ENCODE measurements at regions not wholly inside any gene's neighbourhood (a gene's known extent, or its start where the extent isn't known, plus 50 kb on each side); places are given as distances from the start of the nearest gene placed in this dataset.

DNA sequence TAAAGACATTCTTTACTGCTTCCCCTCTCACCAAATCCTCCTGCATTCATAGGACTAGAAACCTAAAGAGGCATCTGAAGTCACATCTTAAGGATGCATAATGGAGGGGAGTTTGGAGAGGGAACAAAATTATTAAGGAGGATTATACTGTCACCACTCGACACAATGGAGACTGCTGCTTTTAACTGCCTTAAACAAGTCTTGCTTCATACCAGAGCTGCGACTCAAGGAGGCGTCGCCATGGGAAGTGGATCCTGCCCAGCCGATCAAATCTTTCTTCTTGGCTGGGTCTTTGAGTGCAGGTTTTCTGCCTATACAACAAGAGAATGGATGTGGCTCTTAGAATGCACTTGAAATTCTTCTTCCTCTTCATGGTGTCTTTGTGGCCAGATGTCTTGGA is 66.7 kb upstream of the FOXE1 start:
- no peak overlapping the region for H2BK15ac ChIP-seq (ENCODE audit: low read length)
- H3K79me1 ChIP-seq (ENCODE audit: low read depth, low read length), result no peaks in the 10 kb centered on the region
- H4K8ac ChIP-seq (ENCODE audit: low read depth, low read length), result no peak overlapping the region
- no peaks in the 10 kb centered on the region for H3K4me1 ChIP-seq (ENCODE audit: control insufficient read depth in 2 of 2, insufficient read depth in 1 of 2, low read depth in 1 of 2, low read length in 2 of 2)
- no peak overlapping the region for H3K9ac ChIP-seq (ENCODE audit: low read depth, low read length, poor library complexity)
- no peak overlapping the region for H2AK5ac ChIP-seq (ENCODE audit: low read depth, low read length)
- H3K14ac ChIP-seq (ENCODE audit: low read length), result no peak overlapping the region
- no peak overlapping the region for H4K91ac ChIP-seq (ENCODE audit: low read depth, low read length, poor library complexity)
- H3K4me2 ChIP-seq (ENCODE audit: insufficient read depth, low read length, poor library complexity, severe bottlenecking), result no peak overlapping the region
- no peaks in the 10 kb centered on the region for H3K36me3 ChIP-seq (replicated peaks in 1 of 2; ENCODE audit: control insufficient read depth in 2 of 2, insufficient read depth in 2 of 2, low read length in 2 of 2)
- H3K18ac ChIP-seq (ENCODE audit: low read length), result no peak overlapping the region
- H2AFZ ChIP-seq (ENCODE audit: low read length), result peak overlapping the region; percentile 54
- no CpG with 5 or more reads among the region's 5 CpGs for WGBS, 2 donors (ENCODE audit: extremely low coverage in 2 of 2, insufficient read length in 2 of 2, insufficient replicate concordance in 1 of 2)
- H2BK120ac ChIP-seq (ENCODE audit: low read depth, low read length), result no peak overlapping the region
- no peak overlapping the region for H2BK12ac ChIP-seq (ENCODE audit: low read length)
- H3K27me3 ChIP-seq (ENCODE audit: control insufficient read depth in 3 of 3, insufficient read depth in 3 of 3, low read depth in 1 of 3, low read length in 3 of 3), result peaks cover 0 to 12% (median 2%) of the 10 kb centered on the region in 3 experiments
- no peak overlapping the region for H2BK5ac ChIP-seq (ENCODE audit: low read length)
- no peak overlapping the region for H3K4me3 ChIP-seq (ENCODE audit: low read length in 2 of 2)
- H3K9me3 ChIP-seq (replicated peaks in 1 of 2; ENCODE audit: control insufficient read depth in 2 of 2, insufficient read depth in 1 of 2, low read depth in 1 of 2, low read length in 2 of 2), result no peaks in the 10 kb centered on the region
- no peak overlapping the region for H3K27ac ChIP-seq (replicated peaks; ENCODE audit: low read length)
- H3K4ac ChIP-seq (ENCODE audit: low read length), result no peak overlapping the region
- DNase-seq (ENCODE audit: low spot score), result no peak
- H3K23ac ChIP-seq (ENCODE audit: low read depth, low read length, poor library complexity), result no peak overlapping the region

DNA sequence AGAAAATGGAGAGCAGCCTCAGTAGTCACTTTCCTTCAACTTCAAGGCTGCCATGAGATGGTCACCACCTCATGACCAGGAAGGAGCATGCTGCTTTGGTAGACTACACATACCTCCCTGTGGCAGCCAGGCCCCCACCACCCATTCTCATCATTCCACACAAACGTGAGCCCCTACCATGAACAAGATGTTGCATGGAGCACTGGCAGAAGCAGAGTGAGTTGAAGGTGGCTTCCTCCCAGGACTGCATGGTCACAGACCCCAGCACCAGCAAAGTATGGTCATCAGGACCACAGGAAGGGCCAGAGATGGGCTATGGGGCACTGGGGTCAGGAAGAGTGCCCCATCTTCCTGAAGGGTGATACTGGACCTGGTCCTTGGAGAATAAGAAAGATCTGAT is 65.5 kb upstream of the FOXE1 start:
- H2BK12ac ChIP-seq (ENCODE audit: low read length), result no peak overlapping the region
- no peak overlapping the region for H3K4me2 ChIP-seq (ENCODE audit: insufficient read depth, low read length, poor library complexity, severe bottlenecking)
- no peaks in the 10 kb centered on the region for H3K79me1 ChIP-seq (ENCODE audit: low read depth, low read length)
- peaks cover 0 to 12% (median 2%) of the 10 kb centered on the region in 3 experiments for H3K27me3 ChIP-seq (ENCODE audit: control insufficient read depth in 3 of 3, insufficient read depth in 3 of 3, low read depth in 1 of 3, low read length in 3 of 3)
- peak overlapping the region; percentile 19 for H4K91ac ChIP-seq (ENCODE audit: low read depth, low read length, poor library complexity)
- no peak overlapping the region for H3K18ac ChIP-seq (ENCODE audit: low read length)
- no peak overlapping the region for H3K9ac ChIP-seq (ENCODE audit: low read depth, low read length, poor library complexity)
- no peak overlapping the region for H3K23ac ChIP-seq (ENCODE audit: low read depth, low read length, poor library complexity)
- no peak overlapping the region for H2AFZ ChIP-seq (ENCODE audit: low read length)
- H3K4me3 ChIP-seq (ENCODE audit: low read length in 2 of 2), result no peak overlapping the region
- no peak overlapping the region for H2BK120ac ChIP-seq (ENCODE audit: low read depth, low read length)
- no peak overlapping the region for H2AK5ac ChIP-seq (ENCODE audit: low read depth, low read length)
- no peaks in the 10 kb centered on the region for H3K9me3 ChIP-seq (replicated peaks in 1 of 2; ENCODE audit: control insufficient read depth in 2 of 2, insufficient read depth in 1 of 2, low read depth in 1 of 2, low read length in 2 of 2)
- no peaks in the 10 kb centered on the region for H3K4me1 ChIP-seq (ENCODE audit: control insufficient read depth in 2 of 2, insufficient read depth in 1 of 2, low read depth in 1 of 2, low read length in 2 of 2)
- H3K4ac ChIP-seq (ENCODE audit: low read length), result no peak overlapping the region
- H3K14ac ChIP-seq (ENCODE audit: low read length), result no peak overlapping the region
- no peak overlapping the region for H2BK15ac ChIP-seq (ENCODE audit: low read length)
- WGBS, 2 donors (ENCODE audit: extremely low coverage in 2 of 2, insufficient read length in 2 of 2, insufficient replicate concordance in 1 of 2), result no CpG with 5 or more reads among the region's 1 CpG
- no peaks in the 10 kb centered on the region for H3K36me3 ChIP-seq (replicated peaks in 1 of 2; ENCODE audit: control insufficient read depth in 2 of 2, insufficient read depth in 2 of 2, low read length in 2 of 2)
- H4K8ac ChIP-seq (ENCODE audit: low read depth, low read length), result no peak overlapping the region
- DNase-seq (ENCODE audit: low spot score), result no peak
- no peak overlapping the region for H2BK5ac ChIP-seq (ENCODE audit: low read length)
- no peak overlapping the region for H3K27ac ChIP-seq (replicated peaks; ENCODE audit: low read length)

DNA sequence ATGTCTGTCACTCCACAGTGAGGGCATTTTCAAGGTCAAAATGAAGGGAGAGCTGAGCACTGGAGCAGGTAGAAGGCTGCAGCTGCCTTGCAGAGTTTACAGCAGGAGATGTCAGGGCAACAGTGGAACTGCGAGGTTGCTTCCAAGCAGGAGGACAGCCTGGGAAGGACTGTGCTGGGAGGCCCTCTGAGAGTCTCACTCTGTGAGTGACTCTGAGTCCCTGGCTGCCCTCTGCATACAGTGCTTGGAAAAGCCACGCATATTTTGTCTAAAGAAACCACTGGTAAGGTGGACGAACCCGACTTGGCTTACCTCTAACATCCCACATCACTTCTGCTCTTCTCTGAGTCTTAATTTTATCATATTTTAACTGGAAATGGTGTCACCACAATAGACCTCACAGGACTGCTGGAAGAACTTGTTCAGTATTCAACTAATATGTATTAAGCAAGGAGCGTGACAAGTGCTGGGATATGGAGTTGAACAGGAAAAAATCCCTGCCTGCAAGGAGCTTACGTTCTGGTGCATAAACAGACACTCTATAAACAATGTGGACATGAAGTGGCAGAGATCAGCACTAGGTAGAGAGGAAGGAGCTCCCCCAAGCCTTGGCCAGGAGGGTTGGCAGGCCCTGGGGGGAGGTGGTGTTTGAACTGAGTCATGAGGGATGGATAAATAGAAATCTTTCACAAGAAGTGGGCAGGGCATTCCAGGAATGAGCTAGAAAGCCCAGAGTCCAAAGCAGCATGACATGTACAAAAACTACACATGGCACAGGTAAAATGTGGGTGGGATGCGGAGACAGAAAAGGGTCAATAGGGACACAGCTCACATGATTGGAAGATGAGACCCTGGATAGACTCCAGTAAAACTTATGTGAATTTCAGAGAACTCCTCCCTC is 64.0 kb upstream of the FOXE1 start:
- H4K91ac ChIP-seq (ENCODE audit: low read depth, low read length, poor library complexity), result no peak overlapping the region
- no peak overlapping the region for H2BK12ac ChIP-seq (ENCODE audit: low read length)
- no peak overlapping the region for H3K4me3 ChIP-seq (ENCODE audit: low read length in 2 of 2)
- H3K14ac ChIP-seq (ENCODE audit: low read length), result no peak overlapping the region
- no peaks in the 10 kb centered on the region for H3K79me1 ChIP-seq (ENCODE audit: low read depth, low read length)
- no peak overlapping the region for H3K23ac ChIP-seq (ENCODE audit: low read depth, low read length, poor library complexity)
- H2BK120ac ChIP-seq (ENCODE audit: low read depth, low read length), result no peak overlapping the region
- no peak overlapping the region for H2BK5ac ChIP-seq (ENCODE audit: low read length)
- no peak overlapping the region for H3K4ac ChIP-seq (ENCODE audit: low read length)
- H3K9me3 ChIP-seq (replicated peaks in 1 of 2; ENCODE audit: control insufficient read depth in 2 of 2, insufficient read depth in 1 of 2, low read depth in 1 of 2, low read length in 2 of 2), result no peaks in the 10 kb centered on the region
- H4K8ac ChIP-seq (ENCODE audit: low read depth, low read length), result no peak overlapping the region
- H3K4me2 ChIP-seq (ENCODE audit: insufficient read depth, low read length, poor library complexity, severe bottlenecking), result no peak overlapping the region
- H3K27me3 ChIP-seq (ENCODE audit: control insufficient read depth in 3 of 3, insufficient read depth in 3 of 3, low read depth in 1 of 3, low read length in 3 of 3), result peaks cover 0 to 12% (median 0%) of the 10 kb centered on the region in 3 experiments
- no peak overlapping the region for H2BK15ac ChIP-seq (ENCODE audit: low read length)
- WGBS, 2 donors (ENCODE audit: extremely low coverage in 2 of 2, insufficient read length in 2 of 2, insufficient replicate concordance in 1 of 2), result no CpG with 5 or more reads among the region's 7 CpGs
- no peaks in the 10 kb centered on the region for H3K4me1 ChIP-seq (ENCODE audit: control insufficient read depth in 2 of 2, insufficient read depth in 1 of 2, low read depth in 1 of 2, low read length in 2 of 2)
- H2AFZ ChIP-seq (ENCODE audit: low read length), result no peak overlapping the region
- no peak overlapping the region for H3K9ac ChIP-seq (ENCODE audit: low read depth, low read length, poor library complexity)
- peak overlapping the region; percentile 15 for H3K18ac ChIP-seq (ENCODE audit: low read length)
- no peaks in the 10 kb centered on the region for H3K36me3 ChIP-seq (replicated peaks in 1 of 2; ENCODE audit: control insufficient read depth in 2 of 2, insufficient read depth in 2 of 2, low read length in 2 of 2)
- DNase-seq (ENCODE audit: low spot score), result no peak
- H2AK5ac ChIP-seq (ENCODE audit: low read depth, low read length), result no peak overlapping the region
- no peak overlapping the region for H3K27ac ChIP-seq (replicated peaks; ENCODE audit: low read length)

DNA sequence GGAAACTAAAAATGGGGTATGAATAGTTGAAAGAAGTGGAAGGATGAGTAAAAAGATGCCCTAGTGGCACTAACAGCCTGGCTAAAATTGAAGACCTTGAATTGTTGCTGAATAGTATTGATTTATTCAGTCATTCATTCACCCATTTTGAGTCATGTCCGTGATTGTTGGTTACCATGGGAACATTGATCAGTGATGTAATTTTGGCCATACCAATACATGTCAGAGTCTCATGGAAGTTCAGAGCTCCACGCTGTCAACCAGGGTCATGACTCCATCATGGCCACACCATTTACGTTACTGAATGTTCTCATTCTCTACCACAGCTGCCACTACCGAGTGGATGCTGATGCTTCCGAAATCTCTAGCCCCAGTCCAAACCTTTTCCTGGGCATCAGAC is 62.5 kb upstream of the FOXE1 start:
- H3K9ac ChIP-seq (ENCODE audit: low read depth, low read length, poor library complexity), result no peak overlapping the region
- no peak overlapping the region for H3K4me2 ChIP-seq (ENCODE audit: insufficient read depth, low read length, poor library complexity, severe bottlenecking)
- no peak overlapping the region for H2AFZ ChIP-seq (ENCODE audit: low read length)
- no peak overlapping the region for H4K8ac ChIP-seq (ENCODE audit: low read depth, low read length)
- no peak overlapping the region for H3K27ac ChIP-seq (replicated peaks; ENCODE audit: low read length)
- H4K91ac ChIP-seq (ENCODE audit: low read depth, low read length, poor library complexity), result no peak overlapping the region
- H3K4ac ChIP-seq (ENCODE audit: low read length), result no peak overlapping the region
- H2BK120ac ChIP-seq (ENCODE audit: low read depth, low read length), result no peak overlapping the region
- H3K4me3 ChIP-seq (ENCODE audit: low read length in 2 of 2), result no peak overlapping the region
- no peak for DNase-seq (ENCODE audit: low spot score)
- no peak overlapping the region for H2BK5ac ChIP-seq (ENCODE audit: low read length)
- H3K23ac ChIP-seq (ENCODE audit: low read depth, low read length, poor library complexity), result no peak overlapping the region
- H3K27me3 ChIP-seq (ENCODE audit: control insufficient read depth in 3 of 3, insufficient read depth in 3 of 3, low read depth in 1 of 3, low read length in 3 of 3), result peaks cover 0 to 12% (median 0%) of the 10 kb centered on the region in 3 experiments
- peaks cover 0 to 2% of the 10 kb centered on the region in 2 donors for H3K9me3 ChIP-seq (replicated peaks in 1 of 2; ENCODE audit: control insufficient read depth in 2 of 2, insufficient read depth in 1 of 2, low read depth in 1 of 2, low read length in 2 of 2)
- H2BK12ac ChIP-seq (ENCODE audit: low read length), result no peak overlapping the region
- H3K4me1 ChIP-seq (ENCODE audit: control insufficient read depth in 2 of 2, insufficient read depth in 1 of 2, low read depth in 1 of 2, low read length in 2 of 2), result no peaks in the 10 kb centered on the region
- H3K18ac ChIP-seq (ENCODE audit: low read length), result no peak overlapping the region
- WGBS, 2 donors (ENCODE audit: extremely low coverage in 2 of 2, insufficient read length in 2 of 2, insufficient replicate concordance in 1 of 2), result no CpG with 5 or more reads among the region's 5 CpGs
- no peak overlapping the region for H3K14ac ChIP-seq (ENCODE audit: low read length)
- H2BK15ac ChIP-seq (ENCODE audit: low read length), result no peak overlapping the region
- no peaks in the 10 kb centered on the region for H3K79me1 ChIP-seq (ENCODE audit: low read depth, low read length)
- no peaks in the 10 kb centered on the region for H3K36me3 ChIP-seq (replicated peaks in 1 of 2; ENCODE audit: control insufficient read depth in 2 of 2, insufficient read depth in 2 of 2, low read length in 2 of 2)
- H2AK5ac ChIP-seq (ENCODE audit: low read depth, low read length), result no peak overlapping the region

Measured in neuronal stem cell (in vitro differentiated cells).